Mesenchymal stem cell (in vitro differentiated cells and primary cell): ENCODE measurements at regions not wholly inside any gene's neighbourhood (a gene's known extent, or its start where the extent isn't known, plus 50 kb on each side); places are given as distances from the start of the nearest gene placed in this dataset.
"Not testable (repeated sequence)": the region's sequence is repeated elsewhere in the genome, so short reads cannot be mapped to it uniquely, and the experiment has no call there.

Source experiments
- DNase-seq: peaks from one replicate; pipeline ENCODE4 v3.0.0-alpha.2; 2013
- H2AFZ ChIP-seq: one replicate; pipeline ENCODE4 v1.6.1; 2013; ENCODE audit warnings: low read depth, mild to moderate bottlenecking, control low read depth, inconsistent platforms, low read length, moderate library complexity
- H2AK5ac ChIP-seq: 2 replicates; pipeline ENCODE4 v1.6.1; 2013; ENCODE audit warnings: low read length, moderate library complexity, mild to moderate bottlenecking, inconsistent platforms; ENCODE audit not compliant: severe bottlenecking
- H2BK120ac ChIP-seq: one replicate; pipeline ENCODE4 v1.6.1; 2013; ENCODE audit warnings: low read depth, mild to moderate bottlenecking, inconsistent platforms, low read length, moderate library complexity
- H2BK12ac ChIP-seq, 2 experiments: one replicate each; pipeline ENCODE4 v1.6.1; 2013; ENCODE audit warnings: inconsistent platforms in 2 of 2, low read length in 2 of 2, mild to moderate bottlenecking in 2 of 2, moderate library complexity in 2 of 2, control low read depth in 1 of 2
- H2BK15ac ChIP-seq: one replicate; pipeline ENCODE4 v1.6.1; 2013; ENCODE audit warnings: mild to moderate bottlenecking, low read depth, inconsistent platforms; ENCODE audit not compliant: poor library complexity, severe bottlenecking
- H2BK5ac ChIP-seq: 2 replicates; pipeline ENCODE4 v1.6.1; 2013; ENCODE audit warnings: low read depth, mild to moderate bottlenecking, low read length, control low read depth, inconsistent platforms; ENCODE audit not compliant: poor library complexity, severe bottlenecking
- H3K14ac ChIP-seq, 2 experiments: one replicate each; pipeline ENCODE4 v1.6.1; 2013; ENCODE audit warnings: inconsistent platforms in 2 of 2, low read length in 2 of 2, control low read depth in 1 of 2, mild to moderate bottlenecking in 1 of 2, moderate library complexity in 1 of 2
- H3K18ac ChIP-seq, 2 experiments: one replicate each; pipeline ENCODE4 v1.6.1; 2013; ENCODE audit warnings: inconsistent platforms in 2 of 2, low read length in 2 of 2, control low read depth in 1 of 2, low read depth in 1 of 2, mild to moderate bottlenecking in 1 of 2
- H3K23ac ChIP-seq, 2 experiments: one replicate each; pipeline ENCODE4 v1.6.1; 2013; ENCODE audit warnings: inconsistent platforms in 2 of 2, low read length in 2 of 2, mild to moderate bottlenecking in 2 of 2, moderate library complexity in 2 of 2, control low read depth in 1 of 2
- H3K27ac ChIP-seq: 2 replicates; pipeline ENCODE4 v1.5.1; 2013; ENCODE audit warnings: mild to moderate bottlenecking, moderate library complexity, low read length, control low read depth, inconsistent platforms; ENCODE audit not compliant: poor library complexity, severe bottlenecking
- H3K27me3 ChIP-seq, 2 experiments: 2 replicates each; pipeline versions ENCODE4 v1.6.1 to v1.7.0; 2013; ENCODE audit warnings: low read length in 2 of 2, mild to moderate bottlenecking in 2 of 2, moderate library complexity in 2 of 2, control low read depth in 1 of 2, inconsistent platforms in 1 of 2; ENCODE audit not compliant: control insufficient read depth in 1 of 2, insufficient read depth in 1 of 2
- H3K36me3 ChIP-seq, 2 experiments: 2 replicates each; pipeline versions ENCODE4 v1.6.1 to v1.7.0; 2013; ENCODE audit warnings: low read length in 2 of 2, control low read depth in 1 of 2, inconsistent platforms in 1 of 2, low read depth in 1 of 2, mild to moderate bottlenecking in 1 of 2; ENCODE audit not compliant: insufficient read depth in 2 of 2, control insufficient read depth in 1 of 2
- H3K4ac ChIP-seq, 2 experiments: one replicate each; pipeline ENCODE4 v1.6.1; 2013; ENCODE audit warnings: inconsistent platforms in 2 of 2, low read length in 2 of 2, mild to moderate bottlenecking in 2 of 2, moderate library complexity in 2 of 2, control low read depth in 1 of 2, low read depth in 1 of 2
- H3K4me1 ChIP-seq: 2 replicates; pipeline ENCODE4 v1.6.1; 2013; ENCODE audit warnings: low read depth, low read length, control low read depth; ENCODE audit not compliant: control insufficient read depth, insufficient read depth
- H3K4me2 ChIP-seq: 2 replicates; pipeline ENCODE4 v1.6.1; 2013; ENCODE audit warnings: low read length, mild to moderate bottlenecking, inconsistent platforms; ENCODE audit not compliant: poor library complexity, severe bottlenecking
- H3K4me3 ChIP-seq, 2 experiments: 2 replicates each; pipeline versions ENCODE4 v1.5.1 to v1.7.0; 2013; ENCODE audit warnings: low read length in 2 of 2, mild to moderate bottlenecking in 2 of 2, control low read depth in 1 of 2, low read depth in 1 of 2; ENCODE audit not compliant: insufficient read depth in 1 of 2
- H3K79me1 ChIP-seq: replicated peaks from 2 replicates; pipeline ENCODE4 v1.6.1; 2013; ENCODE audit warnings: mild to moderate bottlenecking, control low read depth, low read length, inconsistent platforms; ENCODE audit not compliant: poor library complexity, severe bottlenecking
- H3K9ac ChIP-seq: 2 replicates; pipeline ENCODE4 v1.7.0; 2013; ENCODE audit warnings: mild to moderate bottlenecking, low read length, moderate library complexity
- H3K9me3 ChIP-seq: 2 replicates; pipeline ENCODE4 v1.7.0; 2013; ENCODE audit warnings: mild to moderate bottlenecking, low read length; ENCODE audit not compliant: control insufficient read depth
- H4K8ac ChIP-seq: one replicate; pipeline ENCODE4 v1.6.1; 2013; ENCODE audit warnings: inconsistent platforms, mild to moderate bottlenecking, low read length, moderate library complexity
- H4K91ac ChIP-seq: one replicate; pipeline ENCODE4 v1.6.1; 2013; ENCODE audit warnings: mild to moderate bottlenecking, low read length, inconsistent platforms
- WGBS: methylation state at CpG from one replicate; pipeline ENCODE4 v1.1.7; 2013; ENCODE audit warnings: mixed read lengths; 5-methylcytosine and 5-hydroxymethylcytosine counted together

- no peak overlapping the region for H3K23ac ChIP-seq
- no peak overlapping the region for H3K27ac ChIP-seq
- H3K27me3 ChIP-seq: peaks cover 0 to 3% of the 10 kb centered on the region in 2 experiments
- no peak overlapping the region for H3K9ac ChIP-seq
- no peak overlapping the region for H2BK5ac ChIP-seq
- no peak overlapping the region for H3K4me2 ChIP-seq
- H2AFZ ChIP-seq: no peak overlapping the region
- H3K79me1 ChIP-seq: no peaks in the 10 kb centered on the region
- H3K4ac ChIP-seq: no peak overlapping the region
- no peak overlapping the region for H2BK120ac ChIP-seq
- H3K14ac ChIP-seq: no peak overlapping the region
- H3K9me3 ChIP-seq: no peaks in the 10 kb centered on the region
- no peak for DNase-seq
- H3K18ac ChIP-seq: no peak overlapping the region
- H3K36me3 ChIP-seq: no peaks in the 10 kb centered on the region
- no peak overlapping the region for H2BK15ac ChIP-seq
- no peak overlapping the region for H2BK12ac ChIP-seq
- no peaks in the 10 kb centered on the region for H3K4me1 ChIP-seq
- WGBS: 90% methylated on average over 2 of the region's 2 CpGs
- H2AK5ac ChIP-seq: no peak overlapping the region
- H3K4me3 ChIP-seq: no peak overlapping the region
- H4K8ac ChIP-seq: no peak overlapping the region
- H4K91ac ChIP-seq: no peak overlapping the region
Measured at GRCh38 chr3:104263477-104263876, 1103.2 kb upstream of the ALCAM start.

GRCh38 chr3:104266219-104266618 is 1100.5 kb upstream of the ALCAM start:
- H2AK5ac ChIP-seq, H3K4ac ChIP-seq, H3K9me3 ChIP-seq, H3K23ac ChIP-seq, H3K14ac ChIP-seq, H3K4me3 ChIP-seq, H3K36me3 ChIP-seq, H3K4me1 ChIP-seq, H3K27ac ChIP-seq, H2BK120ac ChIP-seq, H2BK12ac ChIP-seq, H2BK5ac ChIP-seq, H2AFZ ChIP-seq, H3K18ac ChIP-seq, H4K91ac ChIP-seq, DNase-seq, H3K4me2 ChIP-seq, H3K27me3 ChIP-seq, H3K79me1 ChIP-seq, H3K9ac ChIP-seq, H4K8ac ChIP-seq, H2BK15ac ChIP-seq: not testable (repeated sequence)
- WGBS: no CpG with 5 or more reads among the region's 1 CpG

GRCh38 chr3:104269771-104270170 is 1096.9 kb upstream of the ALCAM start:
- Histone ChIP-seq H4K91ac (no peak overlapping the region), H4K8ac (no peak overlapping the region), H2AK5ac (no peak overlapping the region), H3K4me1 (no peaks in the 10 kb centered on the region), H3K4me3 (no peak overlapping the region), H3K9me3 (peaks cover 3% of the 10 kb centered on the region), H3K14ac (no peak overlapping the region), H2BK12ac (no peak overlapping the region), H3K4ac (no peak overlapping the region), H3K27me3 (peaks cover 0 to 3% of the 10 kb centered on the region in 2 experiments), H2BK5ac (no peak overlapping the region), H3K18ac (no peak overlapping the region), H2BK15ac (no peak overlapping the region), H3K9ac (no peak overlapping the region), H3K4me2 (no peak overlapping the region), H2BK120ac (no peak overlapping the region), H3K23ac (no peak overlapping the region), H3K27ac (no peak overlapping the region), H3K36me3 (peaks cover 0 to 5% of the 10 kb centered on the region in 2 experiments), H2AFZ (no peak overlapping the region), H3K79me1 (no peaks in the 10 kb centered on the region)
- no peak for DNase-seq
- 85% methylated on average over 5 of the region's 6 CpGs for whole genome bisulfite sequencing

GRCh38 chr3:104273046-104273649 is 1093.6 kb upstream of the ALCAM start:
- Histone ChIP-seq H2AFZ (no peak overlapping the region), H2BK12ac (no peak overlapping the region), H2BK5ac (no peak overlapping the region), H3K4ac (no peak overlapping the region), H2AK5ac (no peak overlapping the region), H3K4me2 (no peak overlapping the region), H3K18ac (no peak overlapping the region), H3K79me1 (no peaks in the 10 kb centered on the region), H3K4me1 (no peaks in the 10 kb centered on the region), H3K9ac (no peak overlapping the region), H4K91ac (no peak overlapping the region), H3K4me3 (no peak overlapping the region), H3K14ac (no peak overlapping the region), H3K36me3 (peaks cover 0 to 5% of the 10 kb centered on the region in 2 experiments), H3K27ac (no peak overlapping the region), H2BK120ac (no peak overlapping the region), H4K8ac (no peak overlapping the region), H3K23ac (no peak overlapping the region), H3K9me3 (peaks cover 31% of the 10 kb centered on the region), H2BK15ac (no peak overlapping the region), H3K27me3 (peaks cover 0 to 2% of the 10 kb centered on the region in 2 experiments)
- peak; percentile 52 for DNase-seq
- 0% methylated on average over 1 of the region's 4 CpGs for WGBS
